Glutamatergic neuron (in vitro differentiated cells): ENCODE measurements at regions not wholly inside any gene's neighbourhood (a gene's known extent, or its start where the extent isn't known, plus 50 kb on each side); places are given as distances from the start of the nearest gene placed in this dataset.

ENCODE experiments used
- DNase-seq: peaks from one replicate; pipeline ENCODE4 v3.0.0; 2022
- H3K27ac Mint-ChIP-seq: one replicate; pipeline ENCODE4 v1.8.0; 2020; ENCODE audit warnings: mild to moderate bottlenecking, mixed read lengths, inconsistent platforms; ENCODE audit not compliant: unreplicated experiment
- H3K27me3 Mint-ChIP-seq: one replicate; pipeline ENCODE4 v1.8.0; 2020; ENCODE audit warnings: mild to moderate bottlenecking, moderate library complexity, mixed read lengths, inconsistent platforms; ENCODE audit not compliant: unreplicated experiment
- H3K36me3 Mint-ChIP-seq: one replicate; pipeline ENCODE4 v1.8.0; 2020; ENCODE audit warnings: mild to moderate bottlenecking, mixed read lengths, inconsistent platforms; ENCODE audit not compliant: unreplicated experiment
- H3K4me1 Mint-ChIP-seq: one replicate; pipeline ENCODE4 v1.8.0; 2020; ENCODE audit warnings: mild to moderate bottlenecking, low read depth, mixed read lengths, inconsistent platforms; ENCODE audit not compliant: unreplicated experiment
- H3K4me3 Mint-ChIP-seq: one replicate; pipeline ENCODE4 v1.8.0; 2020; ENCODE audit warnings: mild to moderate bottlenecking, mixed read lengths, inconsistent platforms; ENCODE audit not compliant: unreplicated experiment
- H3K9me3 Mint-ChIP-seq: one replicate; pipeline ENCODE4 v1.8.0; 2020; ENCODE audit warnings: mild to moderate bottlenecking, moderate library complexity, mixed read lengths, inconsistent platforms; ENCODE audit not compliant: unreplicated experiment
- TF ChIP-seq, protein P1 (sequence below): fragments of 200-600 bp; sonication (generic); IDR thresholded peaks from one replicate; pipeline ENCODE4 v1.5.0; 2021; ENCODE audit not compliant: partially characterized antibody, unreplicated experiment

DNA sequence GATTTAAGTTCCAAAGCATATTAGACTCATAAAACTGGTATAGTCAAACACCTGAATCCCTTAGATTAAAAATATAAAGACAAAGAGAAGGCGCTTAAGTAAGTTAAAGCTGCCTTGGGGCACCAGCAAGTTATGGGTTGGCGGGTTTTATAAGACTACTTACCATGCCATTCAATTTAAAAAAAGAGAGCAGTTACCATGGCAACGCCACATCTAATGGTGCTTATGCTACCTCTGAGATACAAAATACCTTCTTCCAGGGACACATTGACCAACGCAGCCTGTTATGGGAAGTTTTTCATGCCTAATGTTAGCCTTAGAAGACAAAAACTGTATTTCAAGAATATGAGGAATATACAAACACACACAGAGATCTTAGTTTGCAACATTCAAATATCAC is 713.6 kb downstream of the RNF144B start:
- H3K9me3 Mint-ChIP-seq, result no peaks in the 10 kb centered on the region

DNA sequence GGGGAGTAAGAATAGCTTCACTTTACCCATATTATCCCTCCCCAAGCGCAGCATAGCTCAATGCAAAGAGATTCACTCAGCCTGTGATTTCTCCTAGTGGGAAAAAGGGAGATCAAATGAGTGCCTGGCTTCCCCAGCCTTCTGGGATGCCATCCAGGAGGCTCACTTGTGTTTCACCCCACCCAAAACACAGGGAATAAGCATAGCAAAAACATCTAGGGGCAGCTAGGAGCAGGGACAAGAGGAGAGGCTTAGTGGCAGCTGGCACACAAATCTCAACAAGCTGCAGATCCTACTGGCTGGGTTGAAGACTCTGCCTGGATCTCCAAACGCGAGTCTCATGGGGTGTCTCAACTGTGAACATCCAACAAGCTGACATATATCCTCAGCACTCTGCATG is 715.8 kb downstream of the RNF144B start:
- DNase-seq, result no peak
- Mint-ChIP-seq H3K4me3 (no peak overlapping the region), H3K27me3 (no peaks in the 10 kb centered on the region), H3K9me3 (no peaks in the 10 kb centered on the region), H3K4me1 (no peaks in the 10 kb centered on the region), H3K27ac (no peak overlapping the region), H3K36me3 (peaks cover 13% of the 10 kb centered on the region)
- TF ChIP-seq, protein P1, sequence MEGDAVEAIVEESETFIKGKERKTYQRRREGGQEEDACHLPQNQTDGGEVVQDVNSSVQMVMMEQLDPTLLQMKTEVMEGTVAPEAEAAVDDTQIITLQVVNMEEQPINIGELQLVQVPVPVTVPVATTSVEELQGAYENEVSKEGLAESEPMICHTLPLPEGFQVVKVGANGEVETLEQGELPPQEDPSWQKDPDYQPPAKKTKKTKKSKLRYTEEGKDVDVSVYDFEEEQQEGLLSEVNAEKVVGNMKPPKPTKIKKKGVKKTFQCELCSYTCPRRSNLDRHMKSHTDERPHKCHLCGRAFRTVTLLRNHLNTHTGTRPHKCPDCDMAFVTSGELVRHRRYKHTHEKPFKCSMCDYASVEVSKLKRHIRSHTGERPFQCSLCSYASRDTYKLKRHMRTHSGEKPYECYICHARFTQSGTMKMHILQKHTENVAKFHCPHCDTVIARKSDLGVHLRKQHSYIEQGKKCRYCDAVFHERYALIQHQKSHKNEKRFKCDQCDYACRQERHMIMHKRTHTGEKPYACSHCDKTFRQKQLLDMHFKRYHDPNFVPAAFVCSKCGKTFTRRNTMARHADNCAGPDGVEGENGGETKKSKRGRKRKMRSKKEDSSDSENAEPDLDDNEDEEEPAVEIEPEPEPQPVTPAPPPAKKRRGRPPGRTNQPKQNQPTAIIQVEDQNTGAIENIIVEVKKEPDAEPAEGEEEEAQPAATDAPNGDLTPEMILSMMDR, result no peak

More for the DNA sequence above, 713.6 kb downstream of the RNF144B start:
- DNase-seq, result no peak
- TF ChIP-seq, protein P1, result no peak
- Mint-ChIP-seq H3K36me3 (peaks cover 7% of the 10 kb centered on the region), H3K27ac (no peak overlapping the region), H3K27me3 (no peaks in the 10 kb centered on the region), H3K4me1 (no peaks in the 10 kb centered on the region), H3K4me3 (no peak overlapping the region)

DNA sequence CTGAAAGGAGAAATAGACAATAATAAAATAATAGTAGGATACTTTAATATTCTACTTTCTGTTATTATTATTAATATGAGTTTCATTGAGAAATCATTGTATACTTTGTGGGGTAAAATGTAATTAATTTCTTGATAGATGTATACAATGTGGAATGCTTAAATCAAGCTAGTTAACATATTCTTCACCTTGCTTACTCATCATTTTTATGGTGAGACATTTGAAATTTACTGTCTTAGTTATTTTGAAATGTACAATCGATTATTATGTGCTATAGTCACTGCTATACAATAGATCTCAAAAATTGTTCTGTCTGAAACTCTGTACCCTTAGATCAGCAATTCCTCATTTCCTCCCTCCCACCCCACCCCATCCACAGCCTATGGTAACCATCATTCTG is 720.3 kb downstream of the RNF144B start:
- TF ChIP-seq, protein P1, result no peak
- no peak overlapping the region for H3K4me3 Mint-ChIP-seq
- H3K9me3 Mint-ChIP-seq, result no peaks in the 10 kb centered on the region
- H3K36me3 Mint-ChIP-seq, result peaks cover 13% of the 10 kb centered on the region
- no peaks in the 10 kb centered on the region for H3K4me1 Mint-ChIP-seq
- no peak for DNase-seq
- no peaks in the 10 kb centered on the region for H3K27me3 Mint-ChIP-seq
- no peak overlapping the region for H3K27ac Mint-ChIP-seq

DNA sequence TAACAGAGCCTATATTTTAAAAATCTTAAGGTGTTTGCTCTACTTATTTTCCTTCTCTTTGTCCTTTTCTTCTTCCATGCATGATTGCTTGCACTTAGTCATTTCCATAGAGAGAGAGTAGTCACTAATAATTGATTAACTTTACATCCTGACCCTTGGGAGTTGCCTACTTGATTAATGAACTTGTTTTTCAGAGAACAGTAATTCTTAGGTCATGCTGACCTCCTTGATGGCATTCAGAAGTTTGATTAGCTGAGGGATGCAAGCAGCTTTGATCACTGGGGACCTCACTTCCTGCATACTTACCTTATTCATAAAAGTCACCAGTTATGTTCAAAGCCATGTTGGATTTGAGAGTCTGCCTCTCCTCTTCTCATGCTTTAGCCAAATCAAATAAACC is 715.6 kb upstream of the ID4 start:
- H3K4me3 Mint-ChIP-seq, result no peak overlapping the region
- no peak for DNase-seq
- H3K4me1 Mint-ChIP-seq, result no peaks in the 10 kb centered on the region
- H3K9me3 Mint-ChIP-seq, result no peaks in the 10 kb centered on the region
- no peaks in the 10 kb centered on the region for H3K27me3 Mint-ChIP-seq
- H3K36me3 Mint-ChIP-seq, result no peaks in the 10 kb centered on the region
- TF ChIP-seq, protein P1, result no peak
- no peak overlapping the region for H3K27ac Mint-ChIP-seq

DNA sequence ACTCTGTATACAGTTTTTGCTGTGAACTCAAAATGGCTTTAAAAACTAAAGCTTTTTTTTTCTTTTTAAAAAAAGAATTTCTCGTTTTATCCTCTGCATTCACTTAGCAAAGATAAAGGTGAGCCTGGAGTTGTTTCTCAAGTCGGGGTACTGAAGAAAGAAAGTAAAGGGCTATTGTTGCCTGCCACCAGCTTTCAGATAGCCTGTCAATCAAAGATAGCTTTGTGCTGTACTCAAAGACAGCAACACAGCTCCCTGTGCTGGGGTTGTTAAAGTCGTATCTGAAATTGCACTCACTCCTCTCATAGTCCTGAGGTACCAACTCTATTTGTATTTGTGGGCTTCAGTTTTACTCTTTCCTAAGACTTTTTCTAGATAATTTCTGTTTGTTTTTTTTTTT is 710.1 kb upstream of the ID4 start:
- DNase-seq, result no peak
- Mint-ChIP-seq H3K4me1 (no peaks in the 10 kb centered on the region), H3K27ac (no peak overlapping the region), H3K27me3 (no peaks in the 10 kb centered on the region), H3K9me3 (no peaks in the 10 kb centered on the region), H3K36me3 (no peaks in the 10 kb centered on the region), H3K4me3 (no peak overlapping the region)
- TF ChIP-seq, protein P1, result no peak
